Mesenchymal stem cell (in vitro differentiated cells and primary cell): ENCODE measurements at regions not wholly inside any gene's neighbourhood (a gene's known extent, or its start where the extent isn't known, plus 50 kb on each side); places are given as distances from the start of the nearest gene placed in this dataset.
A peak's percentile ranks its signal among the peaks of the same experiment; 100 is the strongest.

Experiments used
- DNase-seq: peaks from one replicate; pipeline ENCODE4 v3.0.0-alpha.2; 2013
- H2AFZ ChIP-seq: one replicate; pipeline ENCODE4 v1.6.1; 2013; ENCODE audit warnings: low read depth, mild to moderate bottlenecking, control low read depth, inconsistent platforms, low read length, moderate library complexity
- H2AK5ac ChIP-seq: 2 replicates; pipeline ENCODE4 v1.6.1; 2013; ENCODE audit warnings: low read length, moderate library complexity, mild to moderate bottlenecking, inconsistent platforms; ENCODE audit not compliant: severe bottlenecking
- H2BK120ac ChIP-seq: one replicate; pipeline ENCODE4 v1.6.1; 2013; ENCODE audit warnings: low read depth, mild to moderate bottlenecking, inconsistent platforms, low read length, moderate library complexity
- H2BK12ac ChIP-seq, 2 experiments: one replicate each; pipeline ENCODE4 v1.6.1; 2013; ENCODE audit warnings: inconsistent platforms in 2 of 2, low read length in 2 of 2, mild to moderate bottlenecking in 2 of 2, moderate library complexity in 2 of 2, control low read depth in 1 of 2
- H2BK15ac ChIP-seq: one replicate; pipeline ENCODE4 v1.6.1; 2013; ENCODE audit warnings: mild to moderate bottlenecking, low read depth, inconsistent platforms; ENCODE audit not compliant: poor library complexity, severe bottlenecking
- H2BK5ac ChIP-seq: 2 replicates; pipeline ENCODE4 v1.6.1; 2013; ENCODE audit warnings: low read depth, mild to moderate bottlenecking, low read length, control low read depth, inconsistent platforms; ENCODE audit not compliant: poor library complexity, severe bottlenecking
- H3K14ac ChIP-seq, 2 experiments: one replicate each; pipeline ENCODE4 v1.6.1; 2013; ENCODE audit warnings: inconsistent platforms in 2 of 2, low read length in 2 of 2, control low read depth in 1 of 2, mild to moderate bottlenecking in 1 of 2, moderate library complexity in 1 of 2
- H3K18ac ChIP-seq, 2 experiments: one replicate each; pipeline ENCODE4 v1.6.1; 2013; ENCODE audit warnings: inconsistent platforms in 2 of 2, low read length in 2 of 2, control low read depth in 1 of 2, low read depth in 1 of 2, mild to moderate bottlenecking in 1 of 2
- H3K23ac ChIP-seq, 2 experiments: one replicate each; pipeline ENCODE4 v1.6.1; 2013; ENCODE audit warnings: inconsistent platforms in 2 of 2, low read length in 2 of 2, mild to moderate bottlenecking in 2 of 2, moderate library complexity in 2 of 2, control low read depth in 1 of 2
- H3K27ac ChIP-seq: 2 replicates; pipeline ENCODE4 v1.5.1; 2013; ENCODE audit warnings: mild to moderate bottlenecking, moderate library complexity, low read length, control low read depth, inconsistent platforms; ENCODE audit not compliant: poor library complexity, severe bottlenecking
- H3K27me3 ChIP-seq, 2 experiments: 2 replicates each; pipeline versions ENCODE4 v1.6.1 to v1.7.0; 2013; ENCODE audit warnings: low read length in 2 of 2, mild to moderate bottlenecking in 2 of 2, moderate library complexity in 2 of 2, control low read depth in 1 of 2, inconsistent platforms in 1 of 2; ENCODE audit not compliant: control insufficient read depth in 1 of 2, insufficient read depth in 1 of 2
- H3K36me3 ChIP-seq, 2 experiments: 2 replicates each; pipeline versions ENCODE4 v1.6.1 to v1.7.0; 2013; ENCODE audit warnings: low read length in 2 of 2, control low read depth in 1 of 2, inconsistent platforms in 1 of 2, low read depth in 1 of 2, mild to moderate bottlenecking in 1 of 2; ENCODE audit not compliant: insufficient read depth in 2 of 2, control insufficient read depth in 1 of 2
- H3K4ac ChIP-seq, 2 experiments: one replicate each; pipeline ENCODE4 v1.6.1; 2013; ENCODE audit warnings: inconsistent platforms in 2 of 2, low read length in 2 of 2, mild to moderate bottlenecking in 2 of 2, moderate library complexity in 2 of 2, control low read depth in 1 of 2, low read depth in 1 of 2
- H3K4me1 ChIP-seq: 2 replicates; pipeline ENCODE4 v1.6.1; 2013; ENCODE audit warnings: low read depth, low read length, control low read depth; ENCODE audit not compliant: control insufficient read depth, insufficient read depth
- H3K4me2 ChIP-seq: 2 replicates; pipeline ENCODE4 v1.6.1; 2013; ENCODE audit warnings: low read length, mild to moderate bottlenecking, inconsistent platforms; ENCODE audit not compliant: poor library complexity, severe bottlenecking
- H3K4me3 ChIP-seq, 2 experiments: 2 replicates each; pipeline versions ENCODE4 v1.5.1 to v1.7.0; 2013; ENCODE audit warnings: low read length in 2 of 2, mild to moderate bottlenecking in 2 of 2, control low read depth in 1 of 2, low read depth in 1 of 2; ENCODE audit not compliant: insufficient read depth in 1 of 2
- H3K79me1 ChIP-seq: replicated peaks from 2 replicates; pipeline ENCODE4 v1.6.1; 2013; ENCODE audit warnings: mild to moderate bottlenecking, control low read depth, low read length, inconsistent platforms; ENCODE audit not compliant: poor library complexity, severe bottlenecking
- H3K9ac ChIP-seq: 2 replicates; pipeline ENCODE4 v1.7.0; 2013; ENCODE audit warnings: mild to moderate bottlenecking, low read length, moderate library complexity
- H3K9me3 ChIP-seq: 2 replicates; pipeline ENCODE4 v1.7.0; 2013; ENCODE audit warnings: mild to moderate bottlenecking, low read length; ENCODE audit not compliant: control insufficient read depth
- H4K8ac ChIP-seq: one replicate; pipeline ENCODE4 v1.6.1; 2013; ENCODE audit warnings: inconsistent platforms, mild to moderate bottlenecking, low read length, moderate library complexity
- H4K91ac ChIP-seq: one replicate; pipeline ENCODE4 v1.6.1; 2013; ENCODE audit warnings: mild to moderate bottlenecking, low read length, inconsistent platforms
- WGBS: methylation state at CpG from one replicate; pipeline ENCODE4 v1.1.7; 2013; ENCODE audit warnings: mixed read lengths; 5-methylcytosine and 5-hydroxymethylcytosine counted together

- H3K4ac ChIP-seq = no peak overlapping the region
- H2AK5ac ChIP-seq = no peak overlapping the region
- no peak overlapping the region for H3K9ac ChIP-seq
- no peak overlapping the region for H4K8ac ChIP-seq
- H2BK120ac ChIP-seq = no peak overlapping the region
- H3K4me3 ChIP-seq = no peak overlapping the region
- no peak overlapping the region for H2BK5ac ChIP-seq
- H4K91ac ChIP-seq = no peak overlapping the region
- no peak overlapping the region for H3K27ac ChIP-seq
- H3K4me1 ChIP-seq = no peaks in the 10 kb centered on the region
- H3K79me1 ChIP-seq = no peaks in the 10 kb centered on the region
- peak; percentile 0 for DNase-seq
- no peak overlapping the region for H3K4me2 ChIP-seq
- H3K9me3 ChIP-seq = no peaks in the 10 kb centered on the region
- H3K14ac ChIP-seq = no peak overlapping the region
- no peak overlapping the region for H3K23ac ChIP-seq
- H2BK15ac ChIP-seq = no peak overlapping the region
- H2BK12ac ChIP-seq = no peak overlapping the region
- WGBS = 0% methylated on average over 1 of the region's 1 CpG
- H3K36me3 ChIP-seq = no peaks in the 10 kb centered on the region
- no peak overlapping the region for H2AFZ ChIP-seq
- H3K27me3 ChIP-seq = no peaks in the 10 kb centered on the region
- no peak overlapping the region for H3K18ac ChIP-seq
Observed at GRCh38 chr7:70920876-70921275, 211.1 kb upstream of the GALNT17 start.

GRCh38 chr7:70923181-70923845 lies 208.6 kb upstream of the GALNT17 start:
- no peak overlapping the region for H3K4ac ChIP-seq
- H2BK12ac ChIP-seq = no peak overlapping the region
- no peaks in the 10 kb centered on the region for H3K79me1 ChIP-seq
- no peak overlapping the region for H3K23ac ChIP-seq
- H4K8ac ChIP-seq = no peak overlapping the region
- DNase-seq = no peak
- H3K27ac ChIP-seq = no peak overlapping the region
- no peak overlapping the region for H3K4me3 ChIP-seq
- H2AFZ ChIP-seq = no peak overlapping the region
- no peaks in the 10 kb centered on the region for H3K4me1 ChIP-seq
- no peaks in the 10 kb centered on the region for H3K9me3 ChIP-seq
- no peak overlapping the region for H2AK5ac ChIP-seq
- 67% methylated on average over 10 of the region's 11 CpGs for WGBS
- H3K36me3 ChIP-seq = no peaks in the 10 kb centered on the region
- H2BK5ac ChIP-seq = no peak overlapping the region
- H2BK120ac ChIP-seq = no peak overlapping the region
- no peak overlapping the region for H3K18ac ChIP-seq
- no peak overlapping the region for H3K14ac ChIP-seq
- no peak overlapping the region for H2BK15ac ChIP-seq
- H3K4me2 ChIP-seq = no peak overlapping the region
- H3K9ac ChIP-seq = no peak overlapping the region
- no peaks in the 10 kb centered on the region for H3K27me3 ChIP-seq
- no peak overlapping the region for H4K91ac ChIP-seq

DNA sequence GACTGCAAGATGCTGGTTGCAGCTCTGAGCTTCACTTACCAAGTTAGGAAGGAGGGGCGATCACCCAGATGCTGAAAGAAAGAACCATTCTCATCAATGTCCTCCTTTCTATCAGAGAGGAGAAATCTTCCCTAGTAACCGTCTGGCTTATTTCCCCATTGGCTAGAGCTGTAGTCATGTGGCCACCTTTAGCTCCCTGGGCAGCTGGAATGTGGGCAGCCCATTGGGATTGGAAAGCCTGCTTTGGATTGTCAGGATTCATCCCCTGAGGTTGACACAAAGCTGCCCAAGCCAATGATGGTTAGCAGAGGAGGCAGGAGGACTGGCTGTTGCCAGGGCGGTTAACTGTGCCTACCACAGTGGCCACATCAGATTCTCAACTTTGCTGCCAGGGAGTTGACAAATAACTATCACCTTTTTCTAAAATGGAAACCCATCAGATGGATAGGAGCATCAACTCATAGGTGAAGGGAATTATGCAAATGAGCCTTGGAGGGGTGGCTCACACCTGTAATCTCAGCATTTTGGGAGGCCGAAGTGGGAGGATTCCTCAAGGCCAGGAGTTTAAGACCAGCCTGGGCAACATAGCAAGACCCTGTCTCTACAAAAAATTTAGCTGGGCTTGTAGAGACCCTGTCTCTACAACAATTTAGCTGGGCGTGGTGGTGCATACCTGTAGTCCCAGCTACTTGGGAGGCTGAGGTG lies 206.4 kb upstream of the GALNT17 start:
- no peak overlapping the region for H2BK120ac ChIP-seq
- H2AFZ ChIP-seq = no peak overlapping the region
- no peak overlapping the region for H3K4me3 ChIP-seq
- no peak overlapping the region for H3K4me2 ChIP-seq
- no peak overlapping the region for H3K9ac ChIP-seq
- H3K27ac ChIP-seq = no peak overlapping the region
- no peak overlapping the region for H3K18ac ChIP-seq
- no peak overlapping the region for H4K8ac ChIP-seq
- H3K4ac ChIP-seq = no peak overlapping the region
- H3K14ac ChIP-seq = no peak overlapping the region
- H3K79me1 ChIP-seq = no peaks in the 10 kb centered on the region
- no peaks in the 10 kb centered on the region for H3K9me3 ChIP-seq
- no peak overlapping the region for H2BK5ac ChIP-seq
- no peak overlapping the region for H3K23ac ChIP-seq
- H3K4me1 ChIP-seq = no peaks in the 10 kb centered on the region
- no peak overlapping the region for H4K91ac ChIP-seq
- no peak overlapping the region for H2BK15ac ChIP-seq
- 80% methylated on average over 5 of the region's 5 CpGs for WGBS
- H2BK12ac ChIP-seq = no peak overlapping the region
- H2AK5ac ChIP-seq = no peak overlapping the region
- H3K36me3 ChIP-seq = no peaks in the 10 kb centered on the region
- H3K27me3 ChIP-seq = no peaks in the 10 kb centered on the region
- DNase-seq = no peak

DNA sequence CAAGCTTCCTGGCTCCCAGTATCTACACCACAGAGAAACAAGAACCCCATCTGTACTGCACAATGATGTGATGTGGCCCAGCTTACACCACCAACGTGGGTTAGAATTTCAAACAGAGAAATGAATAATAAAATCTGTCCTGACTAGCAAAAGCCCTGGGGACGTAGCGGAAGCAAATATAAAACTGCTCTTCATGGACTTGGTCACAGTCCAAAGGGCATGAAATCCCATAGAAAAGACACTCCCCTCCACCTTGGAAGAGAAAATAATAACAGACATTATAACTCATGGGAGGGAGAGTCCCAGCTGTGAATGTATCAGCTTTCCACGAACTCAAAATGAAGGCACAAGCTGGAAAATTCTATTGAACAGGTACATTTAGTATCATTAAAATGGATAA lies 205.3 kb upstream of the GALNT17 start:
- Histone ChIP-seq H2BK5ac (no peak overlapping the region), H3K36me3 (no peaks in the 10 kb centered on the region), H2BK15ac (no peak overlapping the region), H3K79me1 (no peaks in the 10 kb centered on the region), H3K9ac (no peak overlapping the region), H3K4me3 (no peak overlapping the region), H3K18ac (no peak overlapping the region), H3K4me1 (no peaks in the 10 kb centered on the region), H2BK120ac (no peak overlapping the region), H3K23ac (no peak overlapping the region), H4K8ac (no peak overlapping the region), H2AK5ac (no peak overlapping the region), H3K27ac (no peak overlapping the region), H3K14ac (no peak overlapping the region), H3K9me3 (no peaks in the 10 kb centered on the region), H3K4me2 (no peak overlapping the region), H2BK12ac (no peak overlapping the region), H2AFZ (no peak overlapping the region), H3K4ac (no peak overlapping the region), H3K27me3 (no peaks in the 10 kb centered on the region), H4K91ac (no peak overlapping the region)
- WGBS = 76% methylated on average over 1 of the region's 4 CpGs
- DNase-seq = no peak
